SK-N-SH (cell line): ENCODE measurements at regions not wholly inside any gene's neighbourhood (a gene's known extent, or its start where the extent isn't known, plus 50 kb on each side); places are given as distances from the start of the nearest gene placed in this dataset.

Experiments
- CTCF ChIA-PET: fragments of 300-600, 350-600 bp; formaldehyde crosslinking; extraction: SDS; loops from one replicate; lab custom pipeline; 2021; lab: Yijun Ruan, JAX
- POLR2A ChIA-PET: fragments of 350-600 bp; sonication (Branson Sonifier 250); formaldehyde crosslinking; extraction: SDS; loops from one replicate; lab custom pipeline; 2020; ENCODE audit warnings: antibody characterized with exemption, inconsistent platforms; lab: Yijun Ruan, JAX
- DNase-seq: peaks from one replicate; pipeline ENCODE4 v3.0.0; 2012
- H2AFZ ChIP-seq: fragments of 200-600 bp; sonication (generic); 2 replicates; pipeline ENCODE4 v1.8.1; 2016; ENCODE audit warnings: antibody characterized with exemption, mild to moderate bottlenecking, low read depth
- H3F3A ChIP-seq: fragments of 200-600 bp; sonication (generic); replicated peaks from 2 replicates; pipeline ENCODE3; 2016; ENCODE audit warnings: antibody characterized with exemption, mild to moderate bottlenecking; ENCODE audit not compliant: insufficient read depth
- H3K27ac ChIP-seq, 2 experiments: fragments of 200-500 bp in 1 of 2; fragments of 200-600 bp in 1 of 2; sonication (Bioruptor generic) in 1 of 2; sonication (generic), shearing (Covaris generic) in 1 of 2; 2 replicates each; pipeline versions ENCODE4 v1.5.1 to v1.6.1; 2014 to 2016; ENCODE audit warnings: low read depth in 2 of 2, inconsistent platforms in 1 of 2, low read length in 1 of 2, mild to moderate bottlenecking in 1 of 2, mixed read lengths in 1 of 2
- H3K27me3 ChIP-seq: fragments of 200-600 bp; sonication (generic), shearing (Covaris generic); 2 replicates; pipeline ENCODE4 v1.6.1; 2016; ENCODE audit warnings: mixed run types; ENCODE audit not compliant: insufficient read depth
- H3K36me3 ChIP-seq, 2 experiments: fragments of 200-500 bp in 1 of 2; fragments of 200-600 bp in 1 of 2; sonication (Bioruptor generic) in 1 of 2; sonication (generic) in 1 of 2; replicated peaks in 1 of 2; 2 replicates each; pipeline versions ENCODE3 to v1.5.1; 2014 to 2016; ENCODE audit warnings: low read length in 1 of 2, mild to moderate bottlenecking in 1 of 2; ENCODE audit not compliant: insufficient read depth in 2 of 2, control insufficient read depth in 1 of 2
- H3K4me1 ChIP-seq, 2 experiments: fragments of 200-500 bp in 1 of 2; fragments of 200-600 bp in 1 of 2; sonication (Bioruptor generic) in 1 of 2; sonication (generic), shearing (Covaris generic) in 1 of 2; 2 replicates each; pipeline versions ENCODE4 v1.5.1 to v1.6.1; 2014 to 2016; ENCODE audit warnings: low read depth in 1 of 2, low read length in 1 of 2, mixed run types in 1 of 2; ENCODE audit not compliant: insufficient read depth in 2 of 2, control insufficient read depth in 1 of 2
- H3K4me2 ChIP-seq: fragments of 200-600 bp; sonication (generic), shearing (Covaris generic); 2 replicates; pipeline ENCODE4 v1.6.1; 2017; ENCODE audit warnings: mixed run types
- H3K4me3 ChIP-seq, 2 experiments: fragments of 200-500 bp in 1 of 2; fragments of 200-600 bp in 1 of 2; sonication (Bioruptor generic) in 1 of 2; sonication (generic), shearing (Covaris generic) in 1 of 2; 2 replicates each; pipeline versions ENCODE4 v1.5.1 to v1.8.1; 2014 to 2016; ENCODE audit warnings: low read depth in 2 of 2, inconsistent platforms in 1 of 2, low read length in 1 of 2, mild to moderate bottlenecking in 1 of 2, mixed read lengths in 1 of 2, moderate library complexity in 1 of 2
- H3K79me2 ChIP-seq: fragments of 200-600 bp; sonication (generic); 2 replicates; pipeline ENCODE4 v1.8.1; 2017; ENCODE audit warnings: mild to moderate bottlenecking; ENCODE audit not compliant: insufficient read depth
- H3K9ac ChIP-seq: fragments of 200-600 bp; sonication (generic); 2 replicates; pipeline ENCODE4 v1.6.1; 2017; ENCODE audit warnings: mixed run types
- H3K9me2 ChIP-seq: fragments of 200-600 bp; sonication (generic); 2 replicates; pipeline ENCODE4 v1.6.1; 2017; ENCODE audit warnings: mixed run types
- H3K9me3 ChIP-seq: fragments of 200-600 bp; sonication (generic); 2 replicates; pipeline ENCODE4 v1.6.1; 2017; ENCODE audit warnings: mixed run types, mild to moderate bottlenecking, moderate library complexity
- H4K20me1 ChIP-seq: fragments of 200-600 bp; sonication (generic); 2 replicates; pipeline ENCODE4 v1.6.1; 2017; ENCODE audit warnings: mild to moderate bottlenecking, mixed run types; ENCODE audit not compliant: insufficient read depth
- ELF1 ChIP-seq: IDR thresholded peaks from 2 replicates; pipeline ENCODE4 v1.4.0; 2012
- EP300 ChIP-seq, 2 experiments: IDR thresholded peaks; 2 replicates each; pipeline versions ENCODE4 v1.4.0 to v1.6.1; 2012; ENCODE audit warnings: borderline replicate concordance in 1 of 2, low read depth in 1 of 2, low read length in 1 of 2
- FOXJ3 ChIP-seq: sonication (generic); formaldehyde crosslinking; IDR thresholded peaks from 2 replicates; pipeline ENCODE4 v1.5.1; 2020; ENCODE audit warnings: mild to moderate bottlenecking, missing genetic modification reagents
- FOXM1 ChIP-seq: IDR thresholded peaks from 2 replicates; pipeline ENCODE4 v1.4.0; 2012; ENCODE audit warnings: low read depth, mild to moderate bottlenecking
- GABPA ChIP-seq: IDR thresholded peaks from 2 replicates; pipeline ENCODE4 v1.4.0; 2012; ENCODE audit warnings: low read depth, mild to moderate bottlenecking
- JUND ChIP-seq: IDR thresholded peaks from 2 replicates; pipeline ENCODE4 v1.4.0; 2012
- MXI1 ChIP-seq: IDR thresholded peaks from 2 replicates; pipeline ENCODE4 v1.6.1; 2012; ENCODE audit warnings: mild to moderate bottlenecking, low read depth, low read length, improper control_type of control experiment
- NFIC ChIP-seq: IDR thresholded peaks from 2 replicates; pipeline ENCODE4 v1.4.0; 2012; ENCODE audit warnings: borderline replicate concordance
- RCOR1 ChIP-seq: fragments of 150-350 bp; IDR thresholded peaks from 2 replicates; pipeline ENCODE4 v1.6.1; 2017; ENCODE audit warnings: antibody characterized with exemption, low read length
- RFX5 ChIP-seq: IDR thresholded peaks from 2 replicates; pipeline ENCODE4 v1.6.1; 2012; ENCODE audit warnings: mild to moderate bottlenecking, improper control_type of control experiment, low read length
- TCF12 ChIP-seq: IDR thresholded peaks from 2 replicates; pipeline ENCODE4 v1.4.0; 2012
- YY1 ChIP-seq: IDR thresholded peaks from 2 replicates; pipeline ENCODE4 v1.4.0; 2012; ENCODE audit warnings: low read depth, mild to moderate bottlenecking
- WGBS: methylation state at CpG from one replicate; pipeline ENCODE4 v1.1.6; 2017; ENCODE audit warnings: low lambda C conversion rate; 5-methylcytosine and 5-hydroxymethylcytosine counted together
- TF ChIP-seq, protein P1 (sequence below): IDR thresholded peaks from 2 replicates; pipeline ENCODE4 v1.4.0; 2012; ENCODE audit warnings: low read depth, borderline replicate concordance
- TF ChIP-seq, protein P2 (sequence below): IDR thresholded peaks from 2 replicates; pipeline ENCODE4 v1.6.1; 2012; ENCODE audit warnings: mild to moderate bottlenecking, low read depth, low read length, moderate library complexity
- TF ChIP-seq, protein P3 (sequence below): IDR thresholded peaks from 2 replicates; pipeline ENCODE4 v1.4.0; 2012; ENCODE audit warnings: low read depth
- TF ChIP-seq, protein P4 (sequence below): fragments of 200-600 bp; sonication (generic); IDR thresholded peaks from 2 replicates; pipeline ENCODE4 v1.6.1; 2017; ENCODE audit warnings: antibody characterized with exemption, mild to moderate bottlenecking, moderate library complexity
- TF ChIP-seq, protein P5 (sequence below): fragments of 150-350 bp; IDR thresholded peaks from 2 replicates; pipeline ENCODE4 v1.6.1; 2017; ENCODE audit warnings: antibody characterized with exemption, low read length, low read depth, borderline replicate concordance
- TF ChIP-seq, protein P6 (sequence below): IDR thresholded peaks from 2 replicates; pipeline ENCODE4; 2012
- TF ChIP-seq, protein P7 (sequence below): IDR thresholded peaks from 2 replicates; pipeline ENCODE4 v1.4.0; 2012; ENCODE audit warnings: low read depth, borderline replicate concordance

DNA sequence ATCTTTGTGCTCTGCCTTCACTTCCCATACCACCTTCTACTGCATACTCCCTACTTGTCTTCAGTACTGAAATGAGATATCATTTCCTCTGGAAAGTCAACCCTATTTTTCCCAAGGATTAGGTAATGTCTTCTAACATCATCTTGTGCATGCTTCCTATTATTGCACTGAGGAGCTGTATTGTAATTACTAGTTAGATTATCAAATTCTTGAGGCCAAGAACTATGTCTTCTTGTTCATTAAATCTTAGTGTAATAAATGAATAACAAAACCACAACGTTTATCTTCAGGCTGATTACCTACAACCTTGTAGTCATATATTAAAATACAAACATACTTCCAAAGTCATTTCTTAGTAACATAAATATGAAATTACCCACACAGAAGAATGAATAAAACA lies 87.9 kb upstream of the POU5F2 start:
- WGBS: 83% methylated on average over 1 of the region's 1 CpG
- Histone ChIP-seq H3K4me1 (peaks cover 0 to 4% of the 10 kb centered on the region in 2 experiments; a peak in 1 of 4 replicates), H3K27ac (no peak overlapping the region), H3K9me2 (no peaks in the 10 kb centered on the region), H2AFZ (no peak overlapping the region), H3K36me3 (no peaks in the 10 kb centered on the region), H3K79me2 (no peaks in the 10 kb centered on the region), H3K4me2 (no peak overlapping the region), H3K9ac (no peak overlapping the region), H3K4me3 (no peak overlapping the region), H3F3A (peaks cover 11% of the 10 kb centered on the region), H3K27me3 (no peaks in the 10 kb centered on the region), H4K20me1 (no peaks in the 10 kb centered on the region), H3K9me3 (no peaks in the 10 kb centered on the region)
- DNase-seq: no peak
- no peak for TF ChIP-seq YY1
- TF ChIP-seq, protein P1, sequence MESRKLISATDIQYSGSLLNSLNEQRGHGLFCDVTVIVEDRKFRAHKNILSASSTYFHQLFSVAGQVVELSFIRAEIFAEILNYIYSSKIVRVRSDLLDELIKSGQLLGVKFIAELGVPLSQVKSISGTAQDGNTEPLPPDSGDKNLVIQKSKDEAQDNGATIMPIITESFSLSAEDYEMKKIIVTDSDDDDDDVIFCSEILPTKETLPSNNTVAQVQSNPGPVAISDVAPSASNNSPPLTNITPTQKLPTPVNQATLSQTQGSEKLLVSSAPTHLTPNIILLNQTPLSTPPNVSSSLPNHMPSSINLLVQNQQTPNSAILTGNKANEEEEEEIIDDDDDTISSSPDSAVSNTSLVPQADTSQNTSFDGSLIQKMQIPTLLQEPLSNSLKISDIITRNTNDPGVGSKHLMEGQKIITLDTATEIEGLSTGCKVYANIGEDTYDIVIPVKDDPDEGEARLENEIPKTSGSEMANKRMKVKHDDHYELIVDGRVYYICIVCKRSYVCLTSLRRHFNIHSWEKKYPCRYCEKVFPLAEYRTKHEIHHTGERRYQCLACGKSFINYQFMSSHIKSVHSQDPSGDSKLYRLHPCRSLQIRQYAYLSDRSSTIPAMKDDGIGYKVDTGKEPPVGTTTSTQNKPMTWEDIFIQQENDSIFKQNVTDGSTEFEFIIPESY: no peak
- TF ChIP-seq NFIC: no peak
- TF ChIP-seq RCOR1: no peak
- TF ChIP-seq ELF1: no peak
- TF ChIP-seq RFX5: no peak
- no peak for TF ChIP-seq GABPA
- TF ChIP-seq, protein P2, sequence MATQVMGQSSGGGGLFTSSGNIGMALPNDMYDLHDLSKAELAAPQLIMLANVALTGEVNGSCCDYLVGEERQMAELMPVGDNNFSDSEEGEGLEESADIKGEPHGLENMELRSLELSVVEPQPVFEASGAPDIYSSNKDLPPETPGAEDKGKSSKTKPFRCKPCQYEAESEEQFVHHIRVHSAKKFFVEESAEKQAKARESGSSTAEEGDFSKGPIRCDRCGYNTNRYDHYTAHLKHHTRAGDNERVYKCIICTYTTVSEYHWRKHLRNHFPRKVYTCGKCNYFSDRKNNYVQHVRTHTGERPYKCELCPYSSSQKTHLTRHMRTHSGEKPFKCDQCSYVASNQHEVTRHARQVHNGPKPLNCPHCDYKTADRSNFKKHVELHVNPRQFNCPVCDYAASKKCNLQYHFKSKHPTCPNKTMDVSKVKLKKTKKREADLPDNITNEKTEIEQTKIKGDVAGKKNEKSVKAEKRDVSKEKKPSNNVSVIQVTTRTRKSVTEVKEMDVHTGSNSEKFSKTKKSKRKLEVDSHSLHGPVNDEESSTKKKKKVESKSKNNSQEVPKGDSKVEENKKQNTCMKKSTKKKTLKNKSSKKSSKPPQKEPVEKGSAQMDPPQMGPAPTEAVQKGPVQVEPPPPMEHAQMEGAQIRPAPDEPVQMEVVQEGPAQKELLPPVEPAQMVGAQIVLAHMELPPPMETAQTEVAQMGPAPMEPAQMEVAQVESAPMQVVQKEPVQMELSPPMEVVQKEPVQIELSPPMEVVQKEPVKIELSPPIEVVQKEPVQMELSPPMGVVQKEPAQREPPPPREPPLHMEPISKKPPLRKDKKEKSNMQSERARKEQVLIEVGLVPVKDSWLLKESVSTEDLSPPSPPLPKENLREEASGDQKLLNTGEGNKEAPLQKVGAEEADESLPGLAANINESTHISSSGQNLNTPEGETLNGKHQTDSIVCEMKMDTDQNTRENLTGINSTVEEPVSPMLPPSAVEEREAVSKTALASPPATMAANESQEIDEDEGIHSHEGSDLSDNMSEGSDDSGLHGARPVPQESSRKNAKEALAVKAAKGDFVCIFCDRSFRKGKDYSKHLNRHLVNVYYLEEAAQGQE: no peak
- TF ChIP-seq, protein P3, sequence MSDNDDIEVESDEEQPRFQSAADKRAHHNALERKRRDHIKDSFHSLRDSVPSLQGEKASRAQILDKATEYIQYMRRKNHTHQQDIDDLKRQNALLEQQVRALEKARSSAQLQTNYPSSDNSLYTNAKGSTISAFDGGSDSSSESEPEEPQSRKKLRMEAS: no peak
- ChIA-PET CTCF (no interaction called here), POLR2A (no interaction called here)

DNA sequence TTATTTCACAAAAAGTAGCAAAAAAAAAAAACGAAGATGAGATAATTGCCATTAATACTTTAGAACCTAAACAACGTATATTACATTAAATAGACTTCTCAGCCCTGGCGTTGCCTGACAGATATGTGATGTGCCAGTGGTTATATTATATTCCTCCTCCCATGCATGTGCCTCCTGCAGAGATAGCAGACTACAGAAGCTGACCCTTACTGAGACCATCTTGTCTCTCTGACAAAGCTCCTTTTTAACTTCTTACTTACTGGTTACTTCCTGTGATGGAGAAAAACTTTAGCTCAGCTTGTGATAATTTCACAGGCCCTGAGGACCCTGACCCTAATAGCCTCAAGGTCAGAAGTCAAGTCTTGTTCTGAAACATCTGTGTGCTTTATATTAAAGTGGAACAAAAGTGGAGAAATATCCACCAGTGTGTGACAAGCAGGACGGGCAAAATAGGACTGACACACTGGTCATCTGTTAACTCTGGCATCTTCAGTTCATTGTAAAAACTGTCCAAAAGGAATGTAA lies 80.6 kb upstream of the POU5F2 start:
- no peak for DNase-seq
- WGBS: 93% methylated on average over 4 of the region's 4 CpGs
- TF ChIP-seq, protein P4, sequence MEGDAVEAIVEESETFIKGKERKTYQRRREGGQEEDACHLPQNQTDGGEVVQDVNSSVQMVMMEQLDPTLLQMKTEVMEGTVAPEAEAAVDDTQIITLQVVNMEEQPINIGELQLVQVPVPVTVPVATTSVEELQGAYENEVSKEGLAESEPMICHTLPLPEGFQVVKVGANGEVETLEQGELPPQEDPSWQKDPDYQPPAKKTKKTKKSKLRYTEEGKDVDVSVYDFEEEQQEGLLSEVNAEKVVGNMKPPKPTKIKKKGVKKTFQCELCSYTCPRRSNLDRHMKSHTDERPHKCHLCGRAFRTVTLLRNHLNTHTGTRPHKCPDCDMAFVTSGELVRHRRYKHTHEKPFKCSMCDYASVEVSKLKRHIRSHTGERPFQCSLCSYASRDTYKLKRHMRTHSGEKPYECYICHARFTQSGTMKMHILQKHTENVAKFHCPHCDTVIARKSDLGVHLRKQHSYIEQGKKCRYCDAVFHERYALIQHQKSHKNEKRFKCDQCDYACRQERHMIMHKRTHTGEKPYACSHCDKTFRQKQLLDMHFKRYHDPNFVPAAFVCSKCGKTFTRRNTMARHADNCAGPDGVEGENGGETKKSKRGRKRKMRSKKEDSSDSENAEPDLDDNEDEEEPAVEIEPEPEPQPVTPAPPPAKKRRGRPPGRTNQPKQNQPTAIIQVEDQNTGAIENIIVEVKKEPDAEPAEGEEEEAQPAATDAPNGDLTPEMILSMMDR: no peak
- TF ChIP-seq, protein P5, sequence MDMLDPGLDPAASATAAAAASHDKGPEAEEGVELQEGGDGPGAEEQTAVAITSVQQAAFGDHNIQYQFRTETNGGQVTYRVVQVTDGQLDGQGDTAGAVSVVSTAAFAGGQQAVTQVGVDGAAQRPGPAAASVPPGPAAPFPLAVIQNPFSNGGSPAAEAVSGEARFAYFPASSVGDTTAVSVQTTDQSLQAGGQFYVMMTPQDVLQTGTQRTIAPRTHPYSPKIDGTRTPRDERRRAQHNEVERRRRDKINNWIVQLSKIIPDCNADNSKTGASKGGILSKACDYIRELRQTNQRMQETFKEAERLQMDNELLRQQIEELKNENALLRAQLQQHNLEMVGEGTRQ: no peak
- TF ChIP-seq RCOR1 (no peak), YY1 (no peak), MXI1 (no peak), FOXM1 (no peak), EP300 (IDR thresholded peaks at IDR 0.05; ENCODE audit: borderline replicate concordance in 1 of 2, low read depth in 1 of 2, low read length in 1 of 2) (no peak), TCF12 (no peak), JUND (no peak), ELF1 (no peak), FOXJ3 (no peak)
- TF ChIP-seq, protein P6, sequence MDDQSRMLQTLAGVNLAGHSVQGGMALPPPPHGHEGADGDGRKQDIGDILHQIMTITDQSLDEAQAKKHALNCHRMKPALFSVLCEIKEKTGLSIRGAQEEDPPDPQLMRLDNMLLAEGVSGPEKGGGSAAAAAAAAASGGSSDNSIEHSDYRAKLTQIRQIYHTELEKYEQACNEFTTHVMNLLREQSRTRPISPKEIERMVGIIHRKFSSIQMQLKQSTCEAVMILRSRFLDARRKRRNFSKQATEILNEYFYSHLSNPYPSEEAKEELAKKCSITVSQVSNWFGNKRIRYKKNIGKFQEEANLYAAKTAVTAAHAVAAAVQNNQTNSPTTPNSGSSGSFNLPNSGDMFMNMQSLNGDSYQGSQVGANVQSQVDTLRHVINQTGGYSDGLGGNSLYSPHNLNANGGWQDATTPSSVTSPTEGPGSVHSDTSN: no peak
- TF ChIP-seq, protein P7, sequence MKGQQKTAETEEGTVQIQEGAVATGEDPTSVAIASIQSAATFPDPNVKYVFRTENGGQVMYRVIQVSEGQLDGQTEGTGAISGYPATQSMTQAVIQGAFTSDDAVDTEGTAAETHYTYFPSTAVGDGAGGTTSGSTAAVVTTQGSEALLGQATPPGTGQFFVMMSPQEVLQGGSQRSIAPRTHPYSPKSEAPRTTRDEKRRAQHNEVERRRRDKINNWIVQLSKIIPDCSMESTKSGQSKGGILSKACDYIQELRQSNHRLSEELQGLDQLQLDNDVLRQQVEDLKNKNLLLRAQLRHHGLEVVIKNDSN: no peak

More for the DNA sequence above, 80.6 kb upstream of the POU5F2 start:
- no peak overlapping the region for H3K4me2 ChIP-seq
- H3F3A ChIP-seq: no peaks in the 10 kb centered on the region
- no peaks in the 10 kb centered on the region for H3K79me2 ChIP-seq
- CTCF ChIA-PET: no interaction called here
- no peak overlapping the region for H3K27ac ChIP-seq
- H4K20me1 ChIP-seq: no peaks in the 10 kb centered on the region
- POLR2A ChIA-PET: no interaction called here
- H3K36me3 ChIP-seq: peaks cover 0 to 4% of the 10 kb centered on the region in 2 experiments
- no peak overlapping the region for H3K4me3 ChIP-seq
- H3K27me3 ChIP-seq: no peaks in the 10 kb centered on the region
- H2AFZ ChIP-seq: no peak overlapping the region
- peaks cover 0 to 3% of the 10 kb centered on the region in 2 experiments; a peak in 2 of 4 replicates for H3K4me1 ChIP-seq
- H3K9me3 ChIP-seq: no peaks in the 10 kb centered on the region
- H3K9me2 ChIP-seq: no peaks in the 10 kb centered on the region
- no peak overlapping the region for H3K9ac ChIP-seq
